ENCODE measurements at regions not wholly inside any gene's neighbourhood (a gene's known extent, or its start where the extent isn't known, plus 50 kb on each side); places are given as distances from the start of the nearest gene placed in this dataset.
A peak's percentile ranks its signal among the peaks of the same experiment; 100 is the strongest.
"Not testable (repeated sequence)": the region's sequence is repeated elsewhere in the genome, so short reads cannot be mapped to it uniquely, and the experiment has no call there.

DNA sequence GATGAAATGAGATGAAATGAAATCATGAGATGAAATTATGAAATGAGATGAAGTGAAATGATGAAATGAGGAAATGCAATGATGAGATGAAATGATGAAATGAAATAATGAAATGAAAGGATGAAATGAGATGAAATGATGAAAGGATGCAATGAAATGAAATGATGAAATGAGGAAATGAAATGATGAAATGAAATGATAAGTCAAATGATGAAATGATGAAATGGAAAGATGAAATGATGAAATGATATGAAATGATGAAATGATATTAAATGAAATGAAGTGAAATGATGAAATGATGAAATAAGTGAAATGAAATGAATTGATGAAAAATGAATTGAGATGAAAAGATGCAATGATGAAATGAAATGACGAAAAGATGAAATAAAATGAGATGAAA is 220.2 kb upstream of the VKORC1L1 start:
- H3K4me3 ChIP-seq (ENCODE audit: low read depth, low read length); DNase-seq (ENCODE audit: low read depth): not testable (repeated sequence)

DNA sequence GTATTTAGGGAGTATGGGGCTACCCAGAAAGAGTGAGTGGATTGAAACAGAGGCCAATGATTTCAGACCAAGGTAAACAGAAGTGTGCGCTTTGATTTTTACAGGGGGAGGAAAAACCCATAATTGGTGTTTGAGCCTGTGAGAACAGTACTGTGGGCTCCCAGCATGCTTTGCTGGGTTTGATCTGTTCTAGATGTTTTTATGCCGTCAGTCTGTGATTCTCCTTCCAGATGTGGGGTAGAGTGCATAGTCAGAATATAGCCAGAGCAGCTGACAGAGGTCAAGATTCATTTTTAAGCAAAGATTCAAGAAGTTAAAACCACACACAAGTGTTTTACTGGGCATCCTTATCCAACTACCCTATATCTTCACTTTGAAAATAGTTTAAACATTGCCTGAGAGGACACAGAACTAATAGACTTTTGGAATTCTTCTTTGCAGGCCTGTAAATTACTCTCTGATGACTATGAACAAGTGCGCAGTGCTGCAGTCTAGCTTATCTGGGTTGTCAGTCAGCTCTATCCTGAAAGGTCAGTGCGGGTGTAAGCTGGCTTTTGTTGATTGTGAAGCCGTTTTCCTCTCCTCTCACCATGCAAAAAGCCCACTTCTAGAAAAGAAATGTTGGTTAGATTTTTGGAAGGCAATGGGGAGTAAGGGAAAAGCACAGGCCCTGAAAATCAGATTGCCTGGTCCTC is 216.2 kb upstream of the VKORC1L1 start:
- not testable (repeated sequence) for H3K4me3 ChIP-seq (ENCODE audit: low read depth, low read length); DNase-seq (ENCODE audit: low read depth)

DNA sequence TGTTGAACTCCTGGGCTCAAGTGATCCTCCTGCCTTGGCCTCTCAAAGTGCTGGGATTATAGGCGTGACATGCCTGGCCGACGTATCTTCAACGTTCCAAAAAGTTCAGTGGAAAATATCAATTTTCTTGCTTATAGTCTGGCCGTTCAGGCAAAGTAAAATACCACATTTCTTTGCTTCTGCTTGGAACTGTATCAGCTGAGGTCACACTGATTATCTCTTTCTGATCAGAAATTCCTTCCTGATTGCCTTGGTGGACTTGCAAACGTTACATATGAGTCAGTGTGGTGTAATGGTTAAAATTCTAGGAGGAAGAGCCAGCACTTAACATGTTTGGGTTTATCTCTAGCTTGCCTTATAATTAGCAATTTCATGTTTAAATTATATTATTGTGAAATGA is 189.5 kb upstream of the VKORC1L1 start:
- not testable (repeated sequence) for H3K4me3 ChIP-seq (ENCODE audit: low read depth, low read length); DNase-seq (ENCODE audit: low read depth)

DNA sequence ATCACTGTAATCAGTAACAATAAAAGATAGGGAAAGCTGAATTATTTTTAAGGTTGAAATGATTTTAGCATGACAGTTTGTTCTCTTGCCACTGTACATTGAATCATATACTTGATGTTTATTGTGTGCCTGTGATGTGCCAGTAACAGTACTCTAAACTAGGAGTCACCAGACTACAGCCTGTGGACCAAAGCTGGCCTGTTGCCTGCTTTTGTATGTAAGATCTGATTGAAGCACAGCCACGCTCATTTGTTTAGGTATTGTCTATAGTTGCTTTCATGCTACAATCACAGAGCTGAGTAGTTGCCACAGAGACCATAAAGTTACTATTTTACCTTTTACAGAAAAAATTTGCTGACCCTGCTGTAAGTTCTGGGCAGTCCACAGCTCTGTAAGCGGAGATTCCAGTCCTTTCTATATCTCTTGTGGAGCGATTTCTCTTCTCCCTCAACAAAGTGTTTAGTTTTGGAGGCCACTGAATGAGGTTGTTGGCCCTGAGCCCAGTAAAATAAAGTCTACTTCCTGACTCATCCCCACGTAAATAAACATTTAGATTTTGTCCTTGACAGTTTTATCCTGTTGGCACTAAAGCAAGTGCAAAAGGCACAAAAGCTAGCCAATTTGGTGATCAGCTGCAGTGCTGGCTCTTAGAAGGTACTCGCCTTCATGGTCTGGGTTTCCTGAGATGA is 173.7 kb upstream of the VKORC1L1 start:
- not testable (repeated sequence) for H3K4me3 ChIP-seq (ENCODE audit: low read depth, low read length); DNase-seq (ENCODE audit: low read depth)

DNA sequence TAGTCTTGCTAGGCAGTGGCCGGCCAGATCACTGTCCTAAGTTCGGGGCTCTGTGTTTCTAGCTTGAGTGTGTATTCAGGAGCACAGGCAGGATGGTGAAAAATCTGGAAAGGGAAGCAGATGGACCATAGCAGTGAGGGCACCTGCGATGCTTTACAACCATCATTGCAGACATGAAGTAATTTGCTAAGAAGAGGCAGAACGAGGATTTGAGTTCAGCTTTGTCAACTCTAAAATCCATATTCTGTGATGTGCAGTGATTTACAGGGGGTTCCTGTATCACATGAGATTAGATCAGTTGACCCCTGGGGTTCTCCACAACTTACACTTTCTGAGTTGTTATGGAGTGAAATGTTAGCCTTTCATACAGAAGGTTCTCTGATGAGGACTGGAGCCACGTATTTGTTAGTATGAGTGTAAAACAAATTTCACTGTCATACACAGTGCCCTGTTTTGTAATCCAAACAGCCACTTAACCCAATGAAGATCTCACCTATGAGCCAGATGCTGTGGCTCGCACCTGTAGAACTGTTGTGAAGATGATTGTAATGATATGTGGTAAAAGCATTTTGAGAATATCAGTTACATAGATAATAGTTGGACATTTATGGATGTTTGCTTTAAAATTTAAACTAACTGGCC is 173.0 kb upstream of the VKORC1L1 start:
- not testable (repeated sequence) for DNase-seq (ENCODE audit: low read depth)

DNA sequence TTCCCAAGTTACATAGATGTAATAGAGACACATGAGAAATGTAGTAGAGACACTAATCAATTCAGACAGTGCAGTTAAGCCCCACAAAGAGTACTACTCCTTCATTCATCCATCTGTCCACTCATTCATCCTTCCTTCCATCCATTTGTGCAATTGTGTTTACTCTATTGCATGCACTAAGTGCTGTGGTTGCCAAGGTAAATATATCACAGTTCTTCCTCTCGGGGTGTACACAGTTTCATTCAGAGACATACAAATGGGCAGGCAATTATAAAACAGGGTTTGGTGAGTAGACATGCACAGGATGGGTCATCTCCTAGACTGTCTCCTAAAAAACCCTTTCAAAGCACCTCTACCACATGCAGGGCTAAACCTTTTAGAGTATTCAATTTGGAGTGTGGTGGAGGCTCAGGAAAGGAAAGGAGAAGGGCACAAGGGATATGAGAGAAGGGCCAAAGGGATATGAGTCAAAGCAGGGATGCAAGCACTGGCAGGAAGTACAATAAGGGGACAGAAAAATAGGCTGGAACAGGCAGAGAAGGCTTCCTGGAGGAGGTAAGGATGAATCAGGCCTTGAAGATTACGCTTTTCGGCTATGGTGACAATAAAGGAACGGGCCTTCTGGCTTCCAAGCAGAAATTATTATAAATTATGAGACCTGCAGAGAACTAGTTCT is 153.6 kb upstream of the VKORC1L1 start:
- H3K4me3 ChIP-seq (ENCODE audit: low read depth, low read length); DNase-seq (ENCODE audit: low read depth): not testable (repeated sequence)

More for the DNA sequence above, 173.0 kb upstream of the VKORC1L1 start:
- H3K4me3 ChIP-seq (ENCODE audit: low read depth, low read length): not testable (repeated sequence)

DNA sequence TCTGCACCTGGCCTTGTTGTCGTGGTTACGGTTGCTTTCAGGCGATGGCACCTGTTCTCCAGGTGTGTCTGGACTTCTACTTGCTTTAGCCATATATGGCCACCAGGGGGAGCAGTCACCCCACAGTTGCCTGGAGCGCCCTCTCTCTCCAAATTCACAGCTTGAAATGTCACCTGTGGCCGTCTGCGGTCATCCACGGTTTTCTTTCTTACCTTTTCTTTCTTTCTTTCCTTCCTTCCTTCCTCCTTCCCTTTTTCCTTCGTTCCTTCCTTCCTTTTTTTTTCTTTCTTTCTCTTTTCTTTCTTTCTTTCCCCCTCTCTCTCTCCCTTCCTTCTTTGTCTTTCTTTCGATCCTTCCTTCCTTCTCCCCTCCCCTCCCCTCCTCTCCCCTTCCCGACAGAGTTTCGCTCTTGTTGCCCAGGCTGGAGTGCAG is 150.5 kb upstream of the VKORC1L1 start:
- no peak overlapping the region for H3K4me3 ChIP-seq (ENCODE audit: low read depth, low read length)
- DNase-seq (ENCODE audit: low read depth): no peak
- TF ChIP-seq, protein P1, sequence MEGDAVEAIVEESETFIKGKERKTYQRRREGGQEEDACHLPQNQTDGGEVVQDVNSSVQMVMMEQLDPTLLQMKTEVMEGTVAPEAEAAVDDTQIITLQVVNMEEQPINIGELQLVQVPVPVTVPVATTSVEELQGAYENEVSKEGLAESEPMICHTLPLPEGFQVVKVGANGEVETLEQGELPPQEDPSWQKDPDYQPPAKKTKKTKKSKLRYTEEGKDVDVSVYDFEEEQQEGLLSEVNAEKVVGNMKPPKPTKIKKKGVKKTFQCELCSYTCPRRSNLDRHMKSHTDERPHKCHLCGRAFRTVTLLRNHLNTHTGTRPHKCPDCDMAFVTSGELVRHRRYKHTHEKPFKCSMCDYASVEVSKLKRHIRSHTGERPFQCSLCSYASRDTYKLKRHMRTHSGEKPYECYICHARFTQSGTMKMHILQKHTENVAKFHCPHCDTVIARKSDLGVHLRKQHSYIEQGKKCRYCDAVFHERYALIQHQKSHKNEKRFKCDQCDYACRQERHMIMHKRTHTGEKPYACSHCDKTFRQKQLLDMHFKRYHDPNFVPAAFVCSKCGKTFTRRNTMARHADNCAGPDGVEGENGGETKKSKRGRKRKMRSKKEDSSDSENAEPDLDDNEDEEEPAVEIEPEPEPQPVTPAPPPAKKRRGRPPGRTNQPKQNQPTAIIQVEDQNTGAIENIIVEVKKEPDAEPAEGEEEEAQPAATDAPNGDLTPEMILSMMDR (conservative IDR thresholded peaks at IDR 0.05; ENCODE audit: low read depth, low read length): peak; percentile 80

DNA sequence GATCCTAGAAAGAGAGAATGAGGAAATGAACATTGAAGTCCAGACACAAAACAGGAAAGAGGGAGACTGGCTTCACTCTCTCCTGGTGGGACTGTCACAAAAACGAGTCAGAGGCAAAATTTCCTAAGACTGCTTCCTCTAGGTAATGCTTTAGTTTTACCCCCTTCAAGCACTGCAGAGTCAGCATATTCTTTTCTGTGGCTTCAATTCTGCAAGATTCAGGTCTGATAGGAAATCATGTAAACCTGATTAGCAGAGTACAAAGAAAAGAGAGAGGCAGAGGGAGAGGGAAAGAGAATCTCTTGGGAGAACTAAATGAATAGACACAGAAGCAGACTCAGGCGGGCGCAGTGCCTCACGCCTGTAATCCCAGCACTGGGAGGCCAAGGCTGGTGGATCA is 145.7 kb upstream of the VKORC1L1 start:
- DNase-seq (ENCODE audit: low read depth); H3K4me3 ChIP-seq (ENCODE audit: low read depth, low read length): not testable (repeated sequence)

DNA sequence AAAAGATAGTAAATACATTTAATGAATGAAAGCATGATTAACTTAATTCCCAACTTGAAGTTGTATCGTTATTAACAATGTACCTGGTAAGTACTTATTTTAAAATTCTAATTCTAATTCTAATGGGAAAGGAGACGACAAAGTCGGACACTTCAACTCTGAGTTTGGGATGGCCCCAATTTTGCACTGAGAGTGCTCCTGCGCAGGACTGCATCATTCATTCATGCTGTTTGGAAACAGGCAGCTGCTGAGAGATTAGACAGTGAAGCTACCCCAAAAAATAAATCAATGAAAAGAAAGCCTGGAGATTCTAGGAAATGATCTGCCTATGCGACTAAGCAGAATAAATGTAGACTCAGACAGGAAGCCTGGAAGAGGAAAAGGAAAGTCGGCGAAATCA is 141.7 kb upstream of the VKORC1L1 start:
- H3K4me3 ChIP-seq (ENCODE audit: low read depth, low read length): no peak overlapping the region
- TF ChIP-seq, protein P1 (conservative IDR thresholded peaks at IDR 0.05; ENCODE audit: low read depth, low read length): no peak
- DNase-seq (ENCODE audit: low read depth): no peak

DNA sequence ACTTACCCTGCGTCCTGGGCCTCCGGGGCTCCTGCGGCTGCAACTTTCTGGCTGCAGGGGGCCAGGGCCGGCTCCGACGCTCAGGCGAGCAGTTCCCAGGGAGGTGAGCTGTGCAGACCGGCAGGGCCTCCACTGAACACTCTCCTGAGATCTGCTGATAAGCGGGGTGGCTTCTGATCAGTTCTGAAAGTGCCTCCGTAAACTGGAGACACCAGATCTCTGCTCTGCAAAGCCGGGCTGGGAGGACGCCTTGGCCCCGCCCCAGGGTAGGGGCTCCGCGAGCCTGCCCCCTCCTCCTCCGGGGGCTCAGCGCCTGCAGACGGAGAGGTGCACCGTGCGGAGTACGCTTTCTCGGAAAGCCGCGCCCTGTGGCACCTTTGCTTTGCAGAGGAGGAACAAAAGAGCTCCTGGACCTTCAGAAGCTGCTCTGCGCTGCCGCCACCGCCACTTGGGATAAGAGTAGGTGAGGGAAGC is 141.3 kb upstream of the VKORC1L1 start:
- no peak for DNase-seq (ENCODE audit: low read depth)
- TF ChIP-seq, protein P1 (conservative IDR thresholded peaks at IDR 0.05; ENCODE audit: low read depth, low read length): peak; percentile 14
- H3K4me3 ChIP-seq (ENCODE audit: low read depth, low read length): peak overlapping the region; percentile 49

All from epithelial cell of proximal tubule (primary cell).